HG03457 (cell line): ENCODE measurements at regions not wholly inside any gene's neighbourhood (a gene's known extent, or its start where the extent isn't known, plus 50 kb on each side); places are given as distances from the start of the nearest gene placed in this dataset.
"Not testable (repeated sequence)": the region's sequence is repeated elsewhere in the genome, so short reads cannot be mapped to it uniquely, and the experiment has no call there.

Source experiments
- ATAC-seq: cut with Tn5 transposase; IDR thresholded peaks from one replicate; pipeline ENCODE4 v1.9.1; 2021; ENCODE audit warnings: moderate number of reproducible peaks; ENCODE audit not compliant: unreplicated experiment

DNA sequence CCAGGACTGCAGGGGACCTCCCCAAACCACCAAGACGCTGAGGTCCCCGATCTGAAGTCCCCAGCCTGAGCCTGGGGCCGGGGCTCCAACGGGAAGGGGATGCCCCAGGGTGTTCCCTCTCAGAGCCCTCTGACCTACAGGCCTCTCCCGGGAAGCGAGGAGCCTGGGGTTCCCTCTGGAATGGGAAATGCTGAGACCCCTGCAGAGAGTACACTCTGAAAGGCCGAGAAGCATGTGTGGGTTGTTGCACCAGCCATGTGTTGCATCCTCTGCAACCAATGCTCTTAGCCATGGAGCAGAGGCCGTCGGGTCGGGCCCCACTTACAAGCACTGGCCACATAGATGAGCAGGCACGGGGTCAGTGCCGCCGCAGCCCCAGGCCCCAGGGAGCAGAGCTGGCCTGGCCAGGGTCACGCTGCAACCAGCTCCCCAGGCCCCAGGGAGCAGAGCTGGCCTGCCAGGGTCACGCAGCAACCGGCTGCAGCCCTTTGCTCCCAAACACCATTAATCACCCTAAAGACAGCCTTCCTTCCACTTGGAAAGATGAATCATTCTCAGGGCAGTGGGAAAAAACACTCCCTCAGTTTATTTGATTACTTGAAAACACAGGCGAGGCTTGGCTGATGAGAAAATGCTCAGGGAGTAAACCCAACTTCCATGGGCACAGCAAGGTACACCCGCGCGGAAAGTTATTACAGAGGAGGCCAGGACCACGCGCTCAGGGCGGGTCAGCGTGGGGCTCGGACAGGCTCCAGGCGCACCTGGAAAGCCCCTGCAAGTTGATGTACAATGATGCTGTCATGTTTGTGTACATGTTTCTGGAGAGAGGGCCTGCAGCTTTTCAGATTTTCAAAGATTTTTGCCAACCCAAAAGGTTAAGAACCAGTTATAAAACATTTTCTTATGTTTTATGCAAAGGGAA is 78.0 kb upstream of the AFDN start:
- ATAC-seq: no peak

GRCh38 chr6:167750956-167751358 is 75.8 kb upstream of the AFDN start:
- no peak for ATAC-seq

DNA sequence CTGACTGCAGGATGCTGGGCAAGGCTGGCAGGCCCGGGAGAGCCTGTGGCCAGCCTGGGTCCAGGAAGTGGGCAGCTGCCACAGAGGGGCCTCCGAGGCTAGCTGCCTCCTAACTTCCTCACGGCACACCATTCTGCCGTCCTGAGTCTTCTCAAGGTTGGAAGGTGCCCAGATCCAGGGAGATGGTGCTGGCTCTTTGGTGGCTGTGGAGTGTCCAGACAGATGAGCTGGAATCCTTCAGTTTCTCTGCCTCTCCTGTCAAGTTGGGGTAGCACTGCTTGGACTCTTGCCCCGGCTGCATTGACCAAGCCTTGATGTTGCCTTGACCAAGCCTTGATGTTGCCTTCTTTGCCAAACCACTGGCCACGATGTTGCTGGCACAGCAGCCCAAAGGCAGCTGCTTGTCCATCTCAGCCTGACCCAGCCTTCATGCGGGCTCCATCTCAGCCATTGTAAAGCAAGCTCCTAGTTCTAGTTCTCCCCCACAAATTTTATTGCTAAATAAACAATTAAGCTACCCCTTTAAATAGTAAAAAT is 75.1 kb upstream of the AFDN start:
- ATAC-seq: no peak

GRCh38 chr6:167753281-167753680 is 73.4 kb upstream of the AFDN start:
- not testable (repeated sequence) for ATAC-seq

- ATAC-seq: no peak
These were observed 72.0 kb upstream of the AFDN start for GRCh38 chr6:167754691-167755090.

GRCh38 chr6:167755461-167755860 is 71.2 kb upstream of the AFDN start:
- no peak for ATAC-seq

DNA sequence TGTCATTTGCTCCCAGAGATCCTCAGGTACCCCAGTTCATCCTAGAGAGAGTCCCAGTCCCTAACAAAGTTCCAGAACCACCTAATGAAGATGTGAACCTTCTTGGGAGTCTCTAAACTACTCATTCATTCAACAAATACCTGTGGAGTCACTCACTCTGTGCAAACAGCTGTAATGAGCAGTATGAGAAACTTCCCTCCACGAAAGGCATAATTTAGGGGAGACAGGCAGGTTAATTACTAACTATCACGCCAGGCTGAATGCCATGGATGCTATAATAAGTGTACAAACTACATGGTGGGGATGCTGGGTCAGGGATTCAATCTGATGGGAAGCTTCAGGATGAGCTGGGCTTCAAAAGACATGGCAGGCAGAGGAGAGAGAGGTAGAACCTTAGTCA is 70.1 kb upstream of the AFDN start:
- ATAC-seq: no peak

DNA sequence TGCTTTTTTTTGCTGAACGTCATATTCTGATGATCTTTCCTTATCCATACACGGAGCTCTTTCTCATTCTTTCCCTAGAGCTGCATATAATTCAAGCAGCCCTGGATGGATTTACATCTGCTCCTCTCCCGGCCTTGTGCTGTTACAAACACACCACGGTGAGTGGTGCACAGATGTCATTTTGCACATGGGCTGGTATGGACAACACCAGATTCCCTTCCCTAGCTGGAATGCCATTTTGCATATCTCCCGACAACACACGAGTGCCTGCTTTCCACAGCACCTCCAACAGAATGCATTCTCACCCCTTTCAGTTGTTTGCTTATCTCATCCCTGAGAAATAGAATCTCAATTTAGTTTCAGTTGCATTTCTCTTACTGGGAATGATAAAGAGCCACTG is 69.5 kb upstream of the AFDN start:
- no peak for ATAC-seq

- no peak for ATAC-seq
These were observed 68.9 kb upstream of the AFDN start for GRCh38 chr6:167757821-167758220.

DNA sequence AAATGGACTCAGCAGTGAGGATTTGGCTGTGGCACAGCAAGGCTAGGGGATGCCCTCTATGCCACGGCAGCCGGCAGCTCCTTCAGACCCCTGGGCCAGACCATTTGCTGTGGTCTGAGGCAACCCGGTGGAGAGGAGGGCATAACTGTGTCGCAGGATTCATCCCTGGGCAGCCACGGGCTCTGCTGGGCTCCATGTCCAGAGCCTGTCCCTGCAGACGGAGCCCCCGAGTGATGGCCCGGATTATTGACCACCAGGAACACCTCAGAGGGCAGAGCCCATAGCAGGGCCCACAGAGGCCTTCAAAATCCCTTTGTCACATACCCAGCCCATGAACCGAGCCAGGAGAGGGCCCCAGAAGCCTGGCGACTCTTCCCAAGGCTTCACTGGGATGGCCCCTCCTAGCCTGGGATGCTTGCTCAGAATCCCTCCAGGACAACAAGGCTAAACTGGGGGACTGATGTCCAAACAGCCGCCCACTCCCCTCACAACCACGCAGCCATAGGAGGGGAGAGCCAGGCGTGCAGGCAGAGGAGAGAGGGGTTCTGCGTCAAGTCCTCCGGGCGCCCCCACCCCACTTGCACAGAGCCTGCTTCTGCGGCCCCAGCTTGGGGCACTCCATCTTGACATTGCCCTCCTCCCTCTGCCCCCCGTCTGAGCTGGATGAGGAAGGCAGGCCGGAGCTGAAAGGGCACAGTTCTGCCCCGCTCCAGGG is 68.2 kb upstream of the AFDN start:
- no peak for ATAC-seq

DNA sequence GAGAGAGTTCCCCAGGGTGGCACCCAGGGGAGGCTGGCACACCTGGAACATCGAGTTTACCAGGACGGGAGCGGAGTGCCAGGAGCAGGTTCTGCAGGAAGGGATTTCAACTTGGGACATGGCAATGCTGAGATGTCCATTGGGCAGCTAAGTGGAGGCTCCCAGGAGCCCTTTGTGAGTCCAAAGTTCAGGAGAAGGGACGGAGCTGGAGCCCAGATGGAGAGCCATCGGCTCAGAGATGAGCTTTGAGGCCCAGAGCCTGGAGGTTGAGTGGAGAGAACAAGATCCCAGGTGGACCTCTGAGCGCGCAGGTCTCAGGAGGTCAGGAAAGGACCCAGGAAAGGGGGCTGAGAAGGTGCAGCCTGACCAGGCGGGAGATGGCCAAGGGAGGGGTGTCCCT is 67.5 kb upstream of the AFDN start:
- no peak for ATAC-seq

- no peak for ATAC-seq
These were observed 66.8 kb upstream of the AFDN start for GRCh38 chr6:167759912-167760311.

DNA sequence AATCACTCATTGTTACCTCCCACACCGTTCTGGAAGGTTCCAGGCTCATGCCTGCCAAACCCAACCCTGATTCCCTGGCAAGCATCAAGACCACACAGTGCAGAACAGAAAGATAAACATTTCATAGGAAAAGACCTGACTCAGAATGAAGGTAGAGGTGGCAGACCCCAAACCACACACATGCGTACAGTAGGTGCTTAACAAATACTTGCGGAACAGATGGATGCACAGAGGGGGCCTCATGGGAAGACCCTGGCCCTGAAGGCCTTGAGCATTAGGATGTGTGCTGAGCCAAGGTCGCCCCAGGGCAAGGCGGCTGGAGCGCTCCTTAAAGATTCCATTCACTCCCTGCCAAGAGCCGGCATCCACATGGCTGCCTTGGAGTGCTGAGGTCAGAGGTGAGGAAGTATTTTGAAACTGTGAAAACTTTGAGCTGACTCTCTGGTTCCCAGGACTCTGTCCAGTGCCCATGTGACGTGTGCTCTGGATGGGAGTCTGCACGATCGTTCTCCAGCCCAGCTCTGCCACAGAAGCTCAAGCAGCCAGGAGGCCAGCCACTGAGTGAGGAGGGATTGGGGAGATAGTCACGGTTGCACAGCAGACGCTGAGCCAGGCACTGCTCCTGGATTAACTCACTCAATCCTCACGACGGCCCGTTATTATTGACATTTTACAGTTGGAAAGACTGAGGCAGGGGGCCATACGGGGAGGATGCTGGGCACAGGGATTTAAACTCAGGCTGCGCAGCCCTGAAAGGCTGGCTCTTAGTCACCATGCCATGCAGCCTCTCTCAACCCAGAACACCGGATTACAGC is 65.5 kb upstream of the AFDN start:
- ATAC-seq: no peak

DNA sequence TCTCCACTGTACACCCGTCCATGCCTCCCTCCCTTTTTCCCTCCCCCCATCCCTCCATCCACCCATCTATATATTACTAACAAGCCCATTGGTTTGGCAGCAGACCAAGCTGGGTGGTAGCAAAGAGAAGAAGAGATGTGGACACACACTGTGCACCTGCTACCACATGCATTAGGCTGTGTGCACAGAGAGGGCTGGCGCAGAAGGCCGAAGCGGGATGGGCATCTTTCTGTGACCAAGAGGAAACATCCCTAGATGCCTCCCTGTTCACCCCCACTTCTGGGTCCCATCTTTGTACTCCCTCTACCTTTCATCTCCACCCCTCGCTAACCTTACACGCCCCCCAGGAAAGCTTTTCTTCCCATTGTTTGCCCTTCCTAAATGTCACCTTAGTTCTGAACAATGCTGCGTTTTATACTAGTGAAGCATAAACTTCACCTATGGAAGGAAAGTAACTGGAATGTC is 64.9 kb upstream of the AFDN start:
- no peak for ATAC-seq

- ATAC-seq: no peak
These were observed 64.3 kb upstream of the AFDN start for GRCh38 chr6:167762259-167762962.

DNA sequence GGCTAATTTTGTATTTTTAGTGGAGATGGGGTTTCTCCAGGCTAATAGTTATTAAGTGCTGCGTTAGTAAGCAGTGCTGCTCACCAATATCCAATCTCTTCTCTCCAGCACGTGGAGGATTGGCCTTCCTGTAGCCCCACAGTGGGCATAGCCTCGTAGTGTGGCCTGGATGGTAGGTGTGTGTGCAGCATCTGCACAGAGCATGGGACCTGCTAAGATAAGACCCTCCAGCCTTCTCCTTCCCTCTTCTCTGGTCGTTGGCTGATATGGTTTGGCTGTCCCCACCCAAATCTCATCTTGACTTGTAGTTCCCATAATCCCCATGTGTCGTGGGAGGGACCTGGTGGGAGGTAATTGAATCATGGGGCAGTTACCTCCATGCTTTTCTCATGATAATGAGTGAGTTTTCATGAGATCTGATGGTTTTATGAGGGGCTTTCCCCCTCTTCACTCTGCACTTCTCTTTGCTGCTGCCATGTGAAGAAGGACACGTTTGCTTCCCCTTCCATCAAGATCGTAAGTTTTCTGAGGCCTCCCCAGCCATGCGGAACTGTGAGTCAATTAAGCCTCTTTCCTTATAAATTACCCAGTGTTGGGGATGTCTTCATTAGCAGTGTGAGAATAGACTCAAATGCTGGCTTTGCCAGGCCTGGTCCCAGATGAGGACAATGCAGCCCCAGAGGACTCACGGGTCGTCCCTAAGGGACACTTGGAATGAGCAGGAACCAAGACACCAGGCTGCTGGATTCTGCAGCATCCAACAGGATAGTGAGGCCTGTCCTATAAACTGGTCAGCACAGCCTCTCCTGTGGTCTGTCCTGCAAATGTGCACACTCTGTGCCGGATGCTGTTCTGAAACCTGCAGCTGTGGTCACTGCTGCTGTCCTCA is 63.4 kb upstream of the AFDN start:
- no peak for ATAC-seq

DNA sequence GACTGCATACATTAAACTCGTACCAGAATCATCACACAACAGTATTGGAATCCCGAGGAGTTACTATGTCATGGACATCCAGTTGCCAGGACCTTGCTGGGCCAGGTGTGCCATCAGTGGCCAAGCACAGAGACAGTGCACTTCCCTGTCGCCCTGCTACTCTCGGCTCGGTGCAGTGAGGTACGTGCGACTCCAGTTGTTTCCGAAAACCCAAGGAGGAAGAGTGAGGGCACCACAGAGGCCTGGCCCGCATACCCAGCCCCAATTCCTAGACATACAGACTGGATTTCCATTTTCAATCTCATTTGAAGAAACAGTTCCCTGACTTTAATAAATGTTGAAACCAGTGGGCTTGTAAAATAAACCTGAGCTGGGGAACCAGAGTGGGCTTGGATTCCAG is 62.5 kb upstream of the AFDN start:
- no peak for ATAC-seq

GRCh38 chr6:167764713-167765479 is 61.8 kb upstream of the AFDN start:
- ATAC-seq: no peak
